Adrenal gland (tissue), 9 donors: ENCODE measurements at regions not wholly inside any gene's neighbourhood (a gene's known extent, or its start where the extent isn't known, plus 50 kb on each side); places are given as distances from the start of the nearest gene placed in this dataset.

Experiments
- DNase-seq, 7 donors: peaks; one replicate each; pipeline ENCODE4 v3.0.0-alpha.2; 2019 to 2020
- H3K27ac ChIP-seq, 5 donors: fragments of 200-600 bp; sonication (generic) in 4 of 5; 1 replicate in 3 of 5; 2 replicates in 2 of 5; pipeline versions ENCODE4 v1.5.1 to v1.8.0; 2016 to 2020; ENCODE audit warnings: mild to moderate bottlenecking in 1 of 5
- H3K27me3 ChIP-seq: fragments of 200-600 bp; 2 replicates; pipeline ENCODE4 v1.8.0; 2021
- H3K36me3 ChIP-seq, 2 donors: fragments of 200-600 bp; replicated peaks in 1 of 2; 1 replicate in 1 of 2; 2 replicates in 1 of 2; pipeline versions ENCODE4 v1.5.1 to v1.8.0; 2018 to 2022
- H3K4me1 ChIP-seq, 2 donors: fragments of 200-600 bp; replicated peaks in 1 of 2; 1 replicate in 1 of 2; 2 replicates in 1 of 2; pipeline versions ENCODE4 v1.5.1 to v1.8.0; 2018 to 2021
- H3K4me3 ChIP-seq, 4 donors: fragments of 200-600 bp; sonication (generic) in 3 of 4; one replicate each; pipeline ENCODE4 v1.5.1; 2016 to 2018
- H3K9me3 ChIP-seq, 3 donors: fragments of 200-600 bp; sonication (generic) in 1 of 3; replicated peaks in 1 of 3; 1 replicate in 2 of 3; 2 replicates in 1 of 3; pipeline versions ENCODE4 v1.5.1 to v1.8.0; 2016 to 2021
- POLR2A ChIP-seq, 2 donors: fragments of 450-650 bp; IDR thresholded peaks; one replicate each; pipeline ENCODE4 v1.6.1; 2017; ENCODE audit warnings: antibody characterized with exemption in 2 of 2, mild to moderate bottlenecking in 2 of 2, moderate library complexity in 1 of 2
- WGBS, 4 donors: extraction: QIAGEN DNeasy Blood & Tissue Kit in 2 of 4; methylation state at CpG; one replicate each; pipeline versions ENCODE4 v1.1.5 to v1.1.7; 2013 to 2017; 5-methylcytosine and 5-hydroxymethylcytosine counted together
- intact Hi-C, 2 donors: fragments of 100-400 bp; cut with DNase I; formaldehyde crosslinking; loops; one replicate each; pipeline versions ENCODE4 v1.14.1 to v1.15.0; 2022 to 2023
- TF ChIP-seq, protein P1 (sequence below), 6 experiments: fragments of 450-650 bp in 4 of 6; fragments of 200-600 bp in 2 of 6; sonication (generic) in 1 of 6; IDR thresholded peaks; 1 replicate in 5 of 6; 2 replicates in 1 of 6; pipeline versions ENCODE4 v1.5.1 to v1.8.0; 2016 to 2021; ENCODE audit warnings: antibody characterized with exemption in 6 of 6, mild to moderate bottlenecking in 2 of 6, moderate library complexity in 1 of 6
- donor health status: healthy with polysubstance abuse.
- donor health status: Bipolar disorder and iron deficiency.
- donor health status: DM: yes; HTN: yes; CAD: no.
- donor health status: DM: no; HTN: no; CAD: no.
- donor health status: DM: no; HTN: no; CAD: no.

- H3K4me1 ChIP-seq, result no peaks in the 10 kb centered on the region
- H3K36me3 ChIP-seq, result no peaks in the 10 kb centered on the region
- intact Hi-C loops, result no loop called here
- no peak for TF ChIP-seq POLR2A (IDR thresholded peaks at IDR 0.05)
- TF ChIP-seq, protein P1, sequence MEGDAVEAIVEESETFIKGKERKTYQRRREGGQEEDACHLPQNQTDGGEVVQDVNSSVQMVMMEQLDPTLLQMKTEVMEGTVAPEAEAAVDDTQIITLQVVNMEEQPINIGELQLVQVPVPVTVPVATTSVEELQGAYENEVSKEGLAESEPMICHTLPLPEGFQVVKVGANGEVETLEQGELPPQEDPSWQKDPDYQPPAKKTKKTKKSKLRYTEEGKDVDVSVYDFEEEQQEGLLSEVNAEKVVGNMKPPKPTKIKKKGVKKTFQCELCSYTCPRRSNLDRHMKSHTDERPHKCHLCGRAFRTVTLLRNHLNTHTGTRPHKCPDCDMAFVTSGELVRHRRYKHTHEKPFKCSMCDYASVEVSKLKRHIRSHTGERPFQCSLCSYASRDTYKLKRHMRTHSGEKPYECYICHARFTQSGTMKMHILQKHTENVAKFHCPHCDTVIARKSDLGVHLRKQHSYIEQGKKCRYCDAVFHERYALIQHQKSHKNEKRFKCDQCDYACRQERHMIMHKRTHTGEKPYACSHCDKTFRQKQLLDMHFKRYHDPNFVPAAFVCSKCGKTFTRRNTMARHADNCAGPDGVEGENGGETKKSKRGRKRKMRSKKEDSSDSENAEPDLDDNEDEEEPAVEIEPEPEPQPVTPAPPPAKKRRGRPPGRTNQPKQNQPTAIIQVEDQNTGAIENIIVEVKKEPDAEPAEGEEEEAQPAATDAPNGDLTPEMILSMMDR (IDR thresholded peaks at IDR 0.05), result no peak
- 73 to 80% (median 78%) methylated on average over 3 of the region's 3 CpGs for WGBS, 4 donors
- DNase-seq, result no peak
- H3K9me3 ChIP-seq, result peaks cover 0 to 2% (median 0%) of the 10 kb centered on the region in 3 donors
- no peak overlapping the region for H3K27ac ChIP-seq
- H3K4me3 ChIP-seq, result no peak overlapping the region
- no peaks in the 10 kb centered on the region for H3K27me3 ChIP-seq
Observed at GRCh38 chr2:184261818-184262217, 336.5 kb upstream of the ZNF804A start.

GRCh38 chr2:184268900-184269477 lies 329.3 kb upstream of the ZNF804A start:
- peaks cover 0 to 5% (median 0%) of the 10 kb centered on the region in 3 donors for H3K9me3 ChIP-seq
- no peak for TF ChIP-seq POLR2A (IDR thresholded peaks at IDR 0.05)
- TF ChIP-seq, protein P1 (IDR thresholded peaks at IDR 0.05), result no peak
- H3K27ac ChIP-seq, result no peak overlapping the region
- 66 to 71% (median 69%) methylated on average over 5 of the region's 5 CpGs for WGBS, 4 donors
- DNase-seq, result no peak
- intact Hi-C loops, result no loop called here
- no peaks in the 10 kb centered on the region for H3K27me3 ChIP-seq
- no peaks in the 10 kb centered on the region for H3K4me1 ChIP-seq
- no peaks in the 10 kb centered on the region for H3K36me3 ChIP-seq
- no peak overlapping the region for H3K4me3 ChIP-seq

DNA sequence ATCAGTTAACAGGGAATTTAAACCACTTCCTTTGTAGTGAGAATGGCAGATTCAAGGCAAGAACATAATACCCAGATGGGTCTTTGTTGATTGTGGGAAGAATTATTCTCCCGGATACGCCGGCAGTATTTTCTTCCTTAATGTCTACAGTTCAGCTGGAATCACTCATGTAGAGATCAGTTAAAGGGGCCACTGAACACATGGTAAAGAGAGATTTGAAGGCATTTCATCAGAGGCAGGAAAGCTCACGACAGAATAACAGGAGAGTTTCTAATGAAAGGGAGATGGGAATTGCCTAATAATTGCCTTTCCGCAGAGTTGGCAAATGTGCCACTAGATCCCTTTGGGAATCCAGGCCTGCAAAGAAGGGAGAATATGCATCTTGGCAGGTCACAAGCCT lies 327.7 kb upstream of the ZNF804A start:
- no peak for DNase-seq
- Histone ChIP-seq H3K36me3 (no peaks in the 10 kb centered on the region), H3K4me1 (no peaks in the 10 kb centered on the region), H3K4me3 (no peak overlapping the region), H3K9me3 (peaks cover 0 to 5% (median 0%) of the 10 kb centered on the region in 3 donors), H3K27me3 (no peaks in the 10 kb centered on the region), H3K27ac (no peak overlapping the region)
- intact Hi-C loops, result no loop called here
- 51 to 70% (median 59%) methylated on average over 5 of the region's 5 CpGs for WGBS, 4 donors
- no peak for TF ChIP-seq POLR2A (IDR thresholded peaks at IDR 0.05)
- TF ChIP-seq, protein P1 (IDR thresholded peaks at IDR 0.05), result no peak

GRCh38 chr2:184272056-184272455 lies 326.3 kb upstream of the ZNF804A start:
- WGBS, 4 donors, result 37 to 51% (median 44%) methylated on average over 1 of the region's 1 CpG
- H3K36me3 ChIP-seq, result no peaks in the 10 kb centered on the region
- H3K4me3 ChIP-seq, result no peak overlapping the region
- H3K4me1 ChIP-seq, result no peaks in the 10 kb centered on the region
- no peak overlapping the region for H3K27ac ChIP-seq
- no peak for TF ChIP-seq POLR2A (IDR thresholded peaks at IDR 0.05)
- TF ChIP-seq, protein P1 (IDR thresholded peaks at IDR 0.05), result no peak
- peaks cover 0 to under 1% (median 0%) of the 10 kb centered on the region in 3 donors for H3K9me3 ChIP-seq
- no peak for DNase-seq
- intact Hi-C loops, result no loop called here
- no peaks in the 10 kb centered on the region for H3K27me3 ChIP-seq
